GM12874 (cell line): ENCODE measurements at regions not wholly inside any gene's neighbourhood (a gene's known extent, or its start where the extent isn't known, plus 50 kb on each side); places are given as distances from the start of the nearest gene placed in this dataset.
A peak's percentile ranks its signal among the peaks of the same experiment; 100 is the strongest.

Experiments
- CTCF ChIP-seq: IDR thresholded peaks from 2 replicates; pipeline ENCODE4 v1.5.1; 2011; ENCODE audit warnings: low read depth, mild to moderate bottlenecking, control low read depth, low read length, moderate library complexity; ENCODE audit not compliant: insufficient read depth

GRCh38 chr13:65650321-65650720, 1579.8 kb downstream of the PCDH9 start:
- no peak for TF ChIP-seq CTCF

- no peak for TF ChIP-seq CTCF
These were observed 1587.1 kb downstream of the PCDH9 start for GRCh38 chr13:65642996-65643395.

DNA sequence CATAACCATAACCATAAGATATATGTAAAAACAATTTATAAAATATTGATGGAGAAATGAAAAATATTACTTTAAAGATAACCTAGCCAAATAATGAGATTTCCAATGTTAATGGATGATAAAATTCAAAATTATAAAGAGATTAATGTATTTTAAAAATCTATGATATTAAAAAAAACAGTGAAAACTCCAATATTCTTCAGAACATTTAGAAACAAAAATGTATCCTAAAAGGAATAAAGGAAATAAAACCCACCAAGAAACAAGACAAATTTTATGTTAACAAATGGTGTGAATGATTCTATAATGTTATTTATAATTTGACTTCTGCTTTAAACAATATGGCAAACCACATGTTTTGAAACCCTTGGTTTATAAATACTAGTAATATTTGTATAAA, 1587.8 kb downstream of the PCDH9 start:
- TF ChIP-seq CTCF = no peak

DNA sequence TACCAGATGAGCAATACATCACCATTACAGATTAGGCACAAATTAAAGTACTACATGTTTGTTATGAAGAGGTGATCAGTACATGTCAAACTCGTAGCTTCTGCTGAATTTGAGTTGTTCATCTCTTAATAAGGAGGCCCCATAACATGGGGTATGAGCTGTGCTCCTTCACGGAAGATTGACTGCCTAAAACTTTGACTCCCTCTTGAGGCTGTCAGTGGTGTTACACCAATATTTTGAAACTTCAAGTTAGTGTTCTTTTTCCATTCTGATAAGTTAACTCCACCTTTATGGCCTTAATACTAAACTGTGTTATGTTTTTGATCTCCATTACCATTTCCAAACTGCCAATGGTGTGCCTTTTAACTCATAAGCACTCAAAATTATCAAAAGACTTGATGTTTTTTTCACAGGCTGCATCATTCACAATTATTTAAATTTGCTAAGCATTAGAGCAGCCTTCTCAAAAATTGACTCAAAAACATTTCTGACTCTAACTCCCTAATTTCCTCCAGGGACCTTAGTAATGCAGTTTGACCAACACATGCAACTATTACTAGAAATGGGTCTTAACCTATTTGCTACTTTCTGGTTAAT, 1591.5 kb downstream of the PCDH9 start:
- peak; percentile 59 for TF ChIP-seq CTCF

DNA sequence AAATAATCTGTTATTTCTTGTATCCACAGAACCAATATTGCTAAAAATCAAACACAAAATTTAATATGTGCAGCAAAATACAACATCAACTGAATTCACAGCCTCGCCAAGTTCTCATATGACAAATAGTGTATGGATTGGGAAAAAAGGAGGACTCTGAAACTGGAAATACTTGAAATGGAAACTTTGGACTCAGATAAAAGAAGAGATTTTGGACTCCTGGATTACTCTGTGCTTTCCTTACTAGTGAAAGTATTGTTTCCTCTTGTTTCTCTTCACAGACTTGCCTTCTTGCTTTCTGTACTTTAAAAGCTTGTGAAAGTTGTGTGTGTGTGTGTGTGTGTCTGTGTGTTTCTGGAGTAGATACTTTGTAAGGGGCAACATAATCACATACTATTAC, 1596.3 kb downstream of the PCDH9 start:
- no peak for TF ChIP-seq CTCF

DNA sequence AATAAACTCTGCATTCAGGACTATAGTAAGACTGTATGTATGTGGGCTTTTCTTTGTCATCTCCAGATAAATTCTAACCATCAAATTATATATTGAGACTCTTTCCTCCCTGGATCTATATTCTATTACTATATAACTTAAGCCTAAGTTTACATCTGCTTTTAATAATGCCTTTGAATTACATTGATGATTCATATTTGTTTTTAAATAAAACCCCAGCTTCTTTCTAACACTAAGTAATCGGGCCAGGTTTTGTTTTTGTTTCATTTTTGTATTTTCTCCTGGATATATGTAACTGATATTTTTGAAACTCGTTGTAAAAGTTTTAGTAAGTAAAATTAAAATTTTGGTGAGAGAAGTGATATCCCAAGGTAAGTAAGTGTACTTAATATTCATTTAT, 1599.1 kb downstream of the PCDH9 start:
- no peak for TF ChIP-seq CTCF

DNA sequence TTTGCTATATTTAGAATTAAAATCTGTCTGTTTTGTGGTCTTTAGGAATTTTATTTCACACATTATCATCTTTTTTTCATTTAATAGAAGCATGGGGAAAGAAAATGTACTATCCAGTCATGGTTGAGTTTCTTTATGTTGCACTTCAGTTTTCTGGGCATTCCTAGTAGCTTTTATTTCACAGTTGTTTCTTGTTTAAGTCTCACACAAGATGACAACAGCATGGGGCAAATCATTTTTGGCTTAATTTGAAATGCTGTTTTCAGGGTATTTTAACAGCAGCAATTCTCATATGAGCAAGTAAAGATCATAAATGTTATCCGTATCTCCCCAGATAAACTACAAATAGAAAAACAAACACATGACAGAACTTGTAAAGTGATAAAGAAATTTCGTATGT, 1600.2 kb downstream of the PCDH9 start:
- TF ChIP-seq CTCF = no peak
